Kidney (tissue), 13 donors: ENCODE measurements at regions not wholly inside any gene's neighbourhood (a gene's known extent, or its start where the extent isn't known, plus 50 kb on each side); places are given as distances from the start of the nearest gene placed in this dataset.

Experiments
- DNase-seq, 5 donors: peaks; one replicate each; pipeline ENCODE4 v3.0.0-alpha.2; 2013 to 2020
- FAIRE-seq: peaks from 2 replicates; lab custom pipeline; 2012; peaks lifted over from hg19 to GRCh38; lab: Jason Lieb, UNC
- H3K27ac ChIP-seq, 2 donors: one replicate each; pipeline ENCODE4 v1.7.0; 2013; ENCODE audit warnings: low read depth in 2 of 2, low read length in 2 of 2, inconsistent platforms in 1 of 2
- H3K27me3 ChIP-seq: one replicate; pipeline ENCODE4 v1.7.1; 2013; ENCODE audit warnings: low read length, inconsistent platforms; ENCODE audit not compliant: control insufficient read depth, insufficient read depth
- H3K36me3 ChIP-seq, 3 donors: one replicate each; pipeline versions ENCODE4 v1.7.0 to v1.7.1; 2013; ENCODE audit warnings: low read length in 3 of 3, control low read depth in 1 of 3, inconsistent platforms in 1 of 3; ENCODE audit not compliant: insufficient read depth in 3 of 3, control insufficient read depth in 2 of 3
- H3K4me1 ChIP-seq, 3 donors: one replicate each; pipeline versions ENCODE4 v1.7.0 to v1.7.1; 2013; ENCODE audit warnings: low read length in 3 of 3, inconsistent platforms in 1 of 3, low read depth in 1 of 3; ENCODE audit not compliant: control insufficient read depth in 2 of 3, insufficient read depth in 2 of 3
- H3K4me3 ChIP-seq, 3 donors: one replicate each; pipeline versions ENCODE4 v1.7.0 to v1.8.1; 2013; ENCODE audit warnings: low read length in 3 of 3, control low read depth in 1 of 3, inconsistent platforms in 1 of 3
- H3K9ac ChIP-seq, 3 donors: one replicate each; pipeline versions ENCODE4 v1.7.0 to v1.7.1; 2013; ENCODE audit warnings: low read length in 3 of 3, control low read depth in 1 of 3, inconsistent platforms in 1 of 3
- H3K9me3 ChIP-seq, 3 donors: one replicate each; pipeline versions ENCODE4 v1.7.0 to v1.7.1; 2013; ENCODE audit warnings: low read length in 3 of 3, control low read depth in 1 of 3, inconsistent platforms in 1 of 3; ENCODE audit not compliant: control insufficient read depth in 2 of 3, insufficient read depth in 1 of 3
- CTCF ChIP-seq: IDR thresholded peaks from 3 replicates; pipeline ENCODE4 v1.5.1; 2012; ENCODE audit warnings: mild to moderate bottlenecking, moderate library complexity, borderline replicate concordance; ENCODE audit not compliant: insufficient read depth; ENCODE audit errors: extremely low read depth
- intact Hi-C: fragments of 100-400 bp; cut with DNase I; formaldehyde crosslinking; loops from one replicate; pipeline ENCODE4 v1.11.1; 2022
- donor health status: control.
- donor health status: control.
- donor health status: control.
- donor health status: control.
- donor health status: control.
- donor health status: DM: yes; HTN: yes; CAD: no.
- donor health status: Normal renal cell carcinoma (clear cell type).

- DNase-seq (no peak), FAIRE-seq (no peak)
- Histone ChIP-seq H3K27me3 (no peaks in the 10 kb centered on the region), H3K9ac (no peak overlapping the region), H3K36me3 (no peaks in the 10 kb centered on the region), H3K4me3 (no peak overlapping the region), H3K9me3 (peaks cover 0 to under 1% (median 0%) of the 10 kb centered on the region in 3 donors), H3K27ac (no peak overlapping the region), H3K4me1 (no peaks in the 10 kb centered on the region)
- intact Hi-C loops, result no loop called here
- TF ChIP-seq CTCF, result no peak
These were observed 480.2 kb downstream of the AMY1C start for GRCh38 chr1:104229860-104230259.

- H3K9me3 ChIP-seq, result no peaks in the 10 kb centered on the region
- H3K27ac ChIP-seq, result no peak overlapping the region
- TF ChIP-seq CTCF, result no peak
- no peak overlapping the region for H3K4me3 ChIP-seq
- intact Hi-C loops, result no loop called here
- no peak overlapping the region for H3K9ac ChIP-seq
- H3K27me3 ChIP-seq, result no peaks in the 10 kb centered on the region
- no peak for DNase-seq
- H3K36me3 ChIP-seq, result no peaks in the 10 kb centered on the region
- H3K4me1 ChIP-seq, result no peaks in the 10 kb centered on the region
- no peak for FAIRE-seq
These were observed 482.0 kb downstream of the AMY1C start for GRCh38 chr1:104231676-104232075.

- no peaks in the 10 kb centered on the region for H3K36me3 ChIP-seq
- intact Hi-C loops, result no loop called here
- H3K9me3 ChIP-seq, result no peaks in the 10 kb centered on the region
- no peak overlapping the region for H3K27ac ChIP-seq
- FAIRE-seq (no peak), DNase-seq (no peak)
- no peaks in the 10 kb centered on the region for H3K4me1 ChIP-seq
- H3K9ac ChIP-seq, result no peak overlapping the region
- H3K27me3 ChIP-seq, result no peaks in the 10 kb centered on the region
- no peak for TF ChIP-seq CTCF
- H3K4me3 ChIP-seq, result no peak overlapping the region
These were observed 485.4 kb downstream of the AMY1C start for GRCh38 chr1:104235141-104235540.

GRCh38 chr1:104238991-104239390 is 489.3 kb downstream of the AMY1C start:
- no peak for TF ChIP-seq CTCF

More at GRCh38 chr1:104238991-104239390, 489.3 kb downstream of the AMY1C start:
- Histone ChIP-seq H3K4me3 (no peak overlapping the region), H3K4me1 (no peaks in the 10 kb centered on the region), H3K36me3 (no peaks in the 10 kb centered on the region), H3K27ac (no peak overlapping the region), H3K9ac (no peak overlapping the region), H3K9me3 (no peaks in the 10 kb centered on the region), H3K27me3 (no peaks in the 10 kb centered on the region)
- DNase-seq, result peak in 4 of 5 donors; percentile 55 to 87 (median 74)
- intact Hi-C loops, result no loop called here
- FAIRE-seq, result no peak
